OCI-LY7 (cell line): ENCODE measurements at regions not wholly inside any gene's neighbourhood (a gene's known extent, or its start where the extent isn't known, plus 50 kb on each side); places are given as distances from the start of the nearest gene placed in this dataset.

Experiments used
- CTCF ChIP-seq: fragments of 200-600 bp; sonication (generic); conservative IDR thresholded peaks from 2 replicates; pipeline ENCODE4 v1.5.1; 2014; ENCODE audit warnings: mild to moderate bottlenecking, antibody characterized with exemption, low read length, moderate library complexity, mixed read lengths
- EZH2phosphoT487 ChIP-seq: fragments of 200-600 bp; sonication (generic); IDR thresholded peaks from 2 replicates; pipeline ENCODE4 v1.6.1; 2018; ENCODE audit warnings: low read depth, borderline replicate concordance, mild to moderate bottlenecking, mixed run types, antibody characterized with exemption, low read length, moderate library complexity, mixed read lengths

GRCh38 chr2:64771737-64772136 is 118.0 kb upstream of the SERTAD2 start:
- TF ChIP-seq CTCF (no peak), EZH2phosphoT487 (no peak)
